Left cardiac atrium (tissue), 4 donors: ENCODE measurements at regions not wholly inside any gene's neighbourhood (a gene's known extent, or its start where the extent isn't known, plus 50 kb on each side); places are given as distances from the start of the nearest gene placed in this dataset.

Experiments used
- ATAC-seq, 2 donors: fragments of 200-7000 bp; cut with Tn5 transposase; one replicate each; pipeline ENCODE4 v1.9.1; 2020; ENCODE audit warnings: mild to moderate bottlenecking in 2 of 2, moderate library complexity in 2 of 2
- DNase-seq: peaks from one replicate; pipeline ENCODE4 v3.0.0-alpha.2; 2020
- intact Hi-C, 2 donors: fragments of 100-400 bp; cut with DNase I; formaldehyde crosslinking; loops; one replicate each; pipeline versions ENCODE4 v1.14.1 to v1.15.1; 2022 to 2023
- donor health status: DM: no; HTN: yes; CAD: no.
- donor health status: DM: no; HTN: yes; CAD: no; lungs with severe emphysema.
- donor health status: DM: yes; HTN: yes; CAD: no.
- donor health status: Dilated cardiomyopathy.

GRCh38 chr13:109366525-109366924 lies 419.9 kb downstream of the IRS2 start:
- DNase-seq (no peak), ATAC-seq (no peak)
- intact Hi-C loops = no loop called here

- DNase-seq (no peak), ATAC-seq (no peak)
- intact Hi-C loops = no loop called here
These were observed 423.0 kb downstream of the IRS2 start for GRCh38 chr13:109363431-109363830.

- no peak for DNase-seq
These were observed 423.8 kb downstream of the IRS2 start for GRCh38 chr13:109362616-109363015.

GRCh38 chr13:109361562-109362289 lies 424.7 kb downstream of the IRS2 start:
- DNase-seq = no peak
- no peak for ATAC-seq
- intact Hi-C loops = no loop called here

More at GRCh38 chr13:109362616-109363015, 423.8 kb downstream of the IRS2 start:
- ATAC-seq = no peak
- intact Hi-C loops = no loop called here

GRCh38 chr13:109357751-109358471 lies 428.5 kb downstream of the IRS2 start:
- DNase-seq (no peak), ATAC-seq (no peak)
- intact Hi-C loops = no loop called here

- DNase-seq (no peak), ATAC-seq (no peak)
- intact Hi-C loops = no loop called here
These were observed 430.4 kb downstream of the IRS2 start for GRCh38 chr13:109355875-109356434.

- intact Hi-C loops = no loop called here
- DNase-seq = no peak
- ATAC-seq = no peak
These were observed 431.2 kb downstream of the IRS2 start for GRCh38 chr13:109355166-109355565.

GRCh38 chr13:109351236-109351635 lies 435.1 kb downstream of the IRS2 start:
- ATAC-seq = no peak
- DNase-seq = no peak
- intact Hi-C loops = no loop called here

GRCh38 chr13:109348519-109349258 lies 437.7 kb downstream of the IRS2 start:
- no peak for ATAC-seq
- DNase-seq = no peak
- intact Hi-C loops = no loop called here

GRCh38 chr13:109346060-109346459 lies 440.3 kb downstream of the IRS2 start:
- intact Hi-C loops = no loop called here
- ATAC-seq (no peak), DNase-seq (no peak)

- intact Hi-C loops = no loop called here
- ATAC-seq (no peak), DNase-seq (no peak)
These were observed 440.9 kb downstream of the IRS2 start for GRCh38 chr13:109345433-109345941.

- no peak for DNase-seq
- intact Hi-C loops = no loop called here
- no peak for ATAC-seq
These were observed 441.7 kb downstream of the IRS2 start for GRCh38 chr13:109344552-109345157.

GRCh38 chr13:109336730-109337129 lies 449.7 kb downstream of the IRS2 start:
- ATAC-seq = peak in 1 of 2 donors; percentile 70
- intact Hi-C loops = no loop called here
- no peak for DNase-seq

- ATAC-seq = peak; percentile 56 to 74
- intact Hi-C loops = loop anchor here in 1 of 2 donors (2.0 kb wide), 1 partner anchor 189 kb away; no protein-coding TSS in a partner anchor
- DNase-seq = no peak
These were observed 452.3 kb downstream of the IRS2 start for GRCh38 chr13:109333893-109334651.

GRCh38 chr13:109332506-109333499 lies 453.6 kb downstream of the IRS2 start:
- intact Hi-C loops = no loop called here
- ATAC-seq (no peak), DNase-seq (no peak)

- intact Hi-C loops = no loop called here
- peak; percentile 26 to 27 for ATAC-seq
- DNase-seq = no peak
These were observed 454.5 kb downstream of the IRS2 start for GRCh38 chr13:109331898-109332297.

GRCh38 chr13:109331011-109331433 lies 455.4 kb downstream of the IRS2 start:
- DNase-seq = no peak
- no peak for ATAC-seq
- intact Hi-C loops = no loop called here
